ENCODE measurements at regions not wholly inside any gene's neighbourhood (a gene's known extent, or its start where the extent isn't known, plus 50 kb on each side); places are given as distances from the start of the nearest gene placed in this dataset.

GRCh38 chr5:144102979-144103378 is 67.5 kb downstream of the YIPF5 start:
- no peak for TF ChIP-seq CTCF (IDR thresholded peaks at IDR 0.05)
- H3K4me3 ChIP-seq, result no peak overlapping the region
- no peak for DNase-seq (ENCODE audit: low spot score)

GRCh38 chr5:144103611-144104485 is 66.6 kb downstream of the YIPF5 start:
- DNase-seq (ENCODE audit: low spot score), result no peak
- Histone ChIP-seq H3K27ac (no peak overlapping the region), H3K4me3 (no peak overlapping the region), H3K4me1 (no peaks in the 10 kb centered on the region), H3K27me3 (no peaks in the 10 kb centered on the region), H3K9me3 (no peaks in the 10 kb centered on the region), H3K36me3 (no peaks in the 10 kb centered on the region)
- TF ChIP-seq CTCF (IDR thresholded peaks at IDR 0.05), result no peak

More at GRCh38 chr5:144102979-144103378, 67.5 kb downstream of the YIPF5 start:
- no peaks in the 10 kb centered on the region for H3K36me3 ChIP-seq
- H3K27me3 ChIP-seq, result no peaks in the 10 kb centered on the region
- no peaks in the 10 kb centered on the region for H3K9me3 ChIP-seq
- no peaks in the 10 kb centered on the region for H3K4me1 ChIP-seq
- H3K27ac ChIP-seq, result no peak overlapping the region

- Histone ChIP-seq H3K4me3 (no peak overlapping the region), H3K27me3 (no peaks in the 10 kb centered on the region), H3K36me3 (no peaks in the 10 kb centered on the region), H3K9me3 (no peaks in the 10 kb centered on the region), H3K27ac (no peak overlapping the region), H3K4me1 (no peaks in the 10 kb centered on the region)
- no peak for TF ChIP-seq CTCF (IDR thresholded peaks at IDR 0.05)
- no peak for DNase-seq (ENCODE audit: low spot score)
Observed at GRCh38 chr5:144105371-144105770, 65.1 kb downstream of the YIPF5 start.

GRCh38 chr5:144108131-144108530 is 62.3 kb downstream of the YIPF5 start:
- TF ChIP-seq CTCF (IDR thresholded peaks at IDR 0.05), result no peak
- Histone ChIP-seq H3K27ac (no peak overlapping the region), H3K4me1 (no peaks in the 10 kb centered on the region), H3K4me3 (no peak overlapping the region), H3K27me3 (no peaks in the 10 kb centered on the region), H3K9me3 (no peaks in the 10 kb centered on the region), H3K36me3 (no peaks in the 10 kb centered on the region)
- no peak for DNase-seq (ENCODE audit: low spot score)
